ENCODE measurements at regions not wholly inside any gene's neighbourhood (a gene's known extent, or its start where the extent isn't known, plus 50 kb on each side); places are given as distances from the start of the nearest gene placed in this dataset.

- Mint-ChIP-seq H3K9me3 (no peaks in the 10 kb centered on the region), H3K4me1 (ENCODE audit: low read depth) (no peaks in the 10 kb centered on the region), H3K27me3 (peaks cover 2% of the 10 kb centered on the region), H3K36me3 (ENCODE audit: low read depth) (no peaks in the 10 kb centered on the region), H3K4me3 (no peak overlapping the region), H3K27ac (no peak overlapping the region)
- TF ChIP-seq CTCF (IDR thresholded peaks at IDR 0.05): no peak
- ChIA-PET POLR2A (no interaction called here), CTCF (no interaction called here)
- DNase-seq (no peak), ATAC-seq (no peak)
- intact Hi-C loops (cut with micrococcal nuclease): no loop called here
These were observed 305.7 kb upstream of the COL8A1 start for GRCh38 chr3:99332718-99333117.

GRCh38 chr3:99332276-99332675, 306.1 kb upstream of the COL8A1 start:
- Mint-ChIP-seq H3K27me3 (peaks cover 2% of the 10 kb centered on the region), H3K36me3 (ENCODE audit: low read depth) (no peaks in the 10 kb centered on the region), H3K27ac (no peak overlapping the region), H3K9me3 (no peaks in the 10 kb centered on the region), H3K4me3 (no peak overlapping the region), H3K4me1 (ENCODE audit: low read depth) (no peaks in the 10 kb centered on the region)
- DNase-seq (no peak), ATAC-seq (no peak)
- POLR2A ChIA-PET: no interaction called here
- no peak for TF ChIP-seq CTCF (IDR thresholded peaks at IDR 0.05)
- intact Hi-C loops (cut with micrococcal nuclease): no loop called here
- CTCF ChIA-PET: no interaction called here

- Mint-ChIP-seq H3K36me3 (ENCODE audit: low read depth) (no peaks in the 10 kb centered on the region), H3K27ac (no peak overlapping the region), H3K9me3 (no peaks in the 10 kb centered on the region), H3K4me3 (no peak overlapping the region), H3K4me1 (ENCODE audit: low read depth) (no peaks in the 10 kb centered on the region), H3K27me3 (peaks cover 2% of the 10 kb centered on the region)
- no peak for TF ChIP-seq CTCF (IDR thresholded peaks at IDR 0.05)
- POLR2A ChIA-PET: no interaction called here
- no peak for ATAC-seq
- CTCF ChIA-PET: interaction anchor here (0.6 kb wide), 1 partner anchor 440 kb away, joined by 3 read pairs; no protein-coding TSS in a partner anchor
- DNase-seq: no peak
- intact Hi-C loops (cut with micrococcal nuclease): no loop called here
These were observed 307.4 kb upstream of the COL8A1 start for GRCh38 chr3:99330924-99331532.

- POLR2A ChIA-PET: no interaction called here
- H3K27me3 Mint-ChIP-seq: peaks cover 2% of the 10 kb centered on the region
- ATAC-seq: no peak
These were observed 308.1 kb upstream of the COL8A1 start for GRCh38 chr3:99330281-99330680.

GRCh38 chr3:99325402-99325801, 313.0 kb upstream of the COL8A1 start:
- intact Hi-C loops (cut with micrococcal nuclease): no loop called here
- Mint-ChIP-seq H3K4me1 (ENCODE audit: low read depth) (no peaks in the 10 kb centered on the region), H3K4me3 (no peak overlapping the region), H3K9me3 (no peaks in the 10 kb centered on the region), H3K36me3 (ENCODE audit: low read depth) (no peaks in the 10 kb centered on the region), H3K27ac (no peak overlapping the region), H3K27me3 (no peaks in the 10 kb centered on the region)
- DNase-seq: no peak
- no peak for TF ChIP-seq CTCF (IDR thresholded peaks at IDR 0.05)
- ChIA-PET CTCF (no interaction called here), POLR2A (interaction anchor here (0.9 kb wide), 1 partner anchor 106 kb away, joined by 3 read pairs; no protein-coding TSS in a partner anchor)
- no peak for ATAC-seq

More at GRCh38 chr3:99330281-99330680, 308.1 kb upstream of the COL8A1 start:
- intact Hi-C loops (cut with micrococcal nuclease): no loop called here
- no peak for DNase-seq
- Mint-ChIP-seq H3K27ac (no peak overlapping the region), H3K4me1 (ENCODE audit: low read depth) (no peaks in the 10 kb centered on the region), H3K9me3 (no peaks in the 10 kb centered on the region), H3K36me3 (ENCODE audit: low read depth) (no peaks in the 10 kb centered on the region), H3K4me3 (no peak overlapping the region)
- TF ChIP-seq CTCF (IDR thresholded peaks at IDR 0.05): no peak
- CTCF ChIA-PET: no interaction called here
